ENCODE measurements at regions not wholly inside any gene's neighbourhood (a gene's known extent, or its start where the extent isn't known, plus 50 kb on each side); places are given as distances from the start of the nearest gene placed in this dataset.
"Not testable (repeated sequence)": the region's sequence is repeated elsewhere in the genome, so short reads cannot be mapped to it uniquely, and the experiment has no call there.

DNA sequence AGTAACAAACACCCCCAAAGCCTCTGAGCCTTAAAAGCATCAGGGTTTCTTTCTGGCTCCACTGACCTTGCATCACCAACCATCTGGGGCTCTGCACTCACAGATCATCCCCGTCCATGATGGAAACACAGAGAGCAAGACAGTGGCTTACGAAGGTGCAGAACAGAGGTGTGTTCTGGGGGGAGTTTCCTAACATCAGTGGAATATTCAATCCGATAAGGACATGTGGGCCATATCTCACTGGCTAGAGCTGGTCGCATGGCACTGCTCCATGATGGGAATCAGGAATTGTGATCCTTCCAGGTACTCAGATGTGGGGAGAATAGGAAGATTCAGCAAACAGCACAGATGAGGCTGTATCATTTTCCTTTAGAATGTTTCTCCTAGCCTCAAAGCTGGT is 457.2 kb downstream of the IRS2 start:
- no peaks in the 10 kb centered on the region for H3K9me3 ChIP-seq
- no peak overlapping the region for H3K4me3 ChIP-seq
- no peak overlapping the region for H3K9ac ChIP-seq
- TF ChIP-seq Cebpa-rat (IDR thresholded peaks at IDR 0.05) = no peak
- no peaks in the 10 kb centered on the region for H3K27me3 ChIP-seq
- no peaks in the 10 kb centered on the region for H3K36me3 ChIP-seq
- H3K4me1 ChIP-seq = no peaks in the 10 kb centered on the region
- H4K20me1 ChIP-seq = no peaks in the 10 kb centered on the region
- H3K27ac ChIP-seq = no peak overlapping the region
- no peak overlapping the region for H3K4me2 ChIP-seq

DNA sequence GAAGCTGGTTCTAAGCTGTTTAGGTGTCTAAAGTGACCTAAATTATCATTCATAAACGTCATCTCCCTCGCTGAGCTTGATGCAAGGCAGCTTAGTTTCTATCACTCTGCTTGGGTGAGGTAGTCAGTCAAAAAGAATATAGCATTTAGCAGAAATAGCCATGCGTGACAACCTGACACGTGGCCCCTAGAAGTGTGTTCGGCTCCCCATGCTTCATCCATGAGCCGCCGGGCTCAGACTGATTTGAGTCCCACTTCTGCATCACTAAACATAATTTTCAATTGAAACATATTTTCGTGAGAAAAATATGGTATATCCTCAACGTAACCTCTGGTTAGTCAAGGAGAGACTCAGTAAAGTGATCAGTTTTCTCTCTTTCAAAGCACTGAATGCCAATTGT is 459.8 kb downstream of the IRS2 start:
- H3K27me3 ChIP-seq = no peaks in the 10 kb centered on the region
- no peak overlapping the region for H3K4me3 ChIP-seq
- no peak for TF ChIP-seq Cebpa-rat (IDR thresholded peaks at IDR 0.05)
- no peaks in the 10 kb centered on the region for H3K4me1 ChIP-seq
- H4K20me1 ChIP-seq = no peaks in the 10 kb centered on the region
- H3K4me2 ChIP-seq = no peak overlapping the region
- H3K36me3 ChIP-seq = no peaks in the 10 kb centered on the region
- no peaks in the 10 kb centered on the region for H3K9me3 ChIP-seq
- no peak overlapping the region for H3K9ac ChIP-seq
- no peak overlapping the region for H3K27ac ChIP-seq

DNA sequence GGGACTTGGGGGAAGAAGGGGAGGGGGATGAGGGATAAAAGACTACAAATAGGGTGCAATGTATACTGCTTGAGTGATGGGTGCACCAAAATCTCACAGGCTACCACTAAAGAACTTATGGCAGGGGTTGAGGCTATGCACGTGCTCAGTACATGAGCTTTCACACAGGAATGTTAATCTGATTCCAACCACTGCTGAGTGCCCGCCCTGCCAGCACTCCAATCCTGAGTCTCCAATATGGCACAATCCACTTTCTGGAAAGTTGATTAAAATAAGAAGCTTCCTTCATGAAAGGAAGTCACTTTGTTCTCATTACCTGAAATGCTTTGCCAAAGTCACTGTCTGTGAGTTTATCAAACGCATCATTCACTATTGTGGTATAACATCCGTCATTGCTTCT is 463.0 kb downstream of the IRS2 start:
- no peak overlapping the region for H3K4me2 ChIP-seq
- TF ChIP-seq Cebpa-rat (IDR thresholded peaks at IDR 0.05) = no peak
- no peaks in the 10 kb centered on the region for H3K36me3 ChIP-seq
- H3K27ac ChIP-seq = no peak overlapping the region
- H3K27me3 ChIP-seq = no peaks in the 10 kb centered on the region
- no peaks in the 10 kb centered on the region for H3K4me1 ChIP-seq
- H4K20me1 ChIP-seq = no peaks in the 10 kb centered on the region
- H3K9me3 ChIP-seq = peaks cover 15% of the 10 kb centered on the region
- H3K9ac ChIP-seq = no peak overlapping the region
- no peak overlapping the region for H3K4me3 ChIP-seq

GRCh38 chr13:109318945-109319590 is 467.3 kb downstream of the IRS2 start:
- H3K4me2 ChIP-seq = no peak overlapping the region
- no peak for TF ChIP-seq Cebpa-rat (IDR thresholded peaks at IDR 0.05)
- no peak overlapping the region for H3K4me3 ChIP-seq
- no peaks in the 10 kb centered on the region for H4K20me1 ChIP-seq
- no peak overlapping the region for H3K27ac ChIP-seq
- H3K27me3 ChIP-seq = no peaks in the 10 kb centered on the region
- no peaks in the 10 kb centered on the region for H3K4me1 ChIP-seq
- H3K9ac ChIP-seq = no peak overlapping the region
- H3K36me3 ChIP-seq = no peaks in the 10 kb centered on the region
- H3K9me3 ChIP-seq = peaks cover 19% of the 10 kb centered on the region

GRCh38 chr13:109315481-109315880 is 470.9 kb downstream of the IRS2 start:
- Histone ChIP-seq H3K27me3 (no peaks in the 10 kb centered on the region), H3K36me3 (no peaks in the 10 kb centered on the region), H3K4me3 (no peak overlapping the region), H3K27ac (no peak overlapping the region), H3K9ac (no peak overlapping the region), H3K4me1 (no peaks in the 10 kb centered on the region), H3K9me3 (peaks cover 24% of the 10 kb centered on the region), H3K4me2 (no peak overlapping the region), H4K20me1 (no peaks in the 10 kb centered on the region)
- no peak for TF ChIP-seq Cebpa-rat (IDR thresholded peaks at IDR 0.05)

- Histone ChIP-seq H3K27ac (no peak overlapping the region), H3K9me3 (peaks cover 17% of the 10 kb centered on the region), H3K36me3 (no peaks in the 10 kb centered on the region), H3K4me2 (no peak overlapping the region), H3K4me3 (no peak overlapping the region), H3K4me1 (no peaks in the 10 kb centered on the region), H3K27me3 (no peaks in the 10 kb centered on the region), H4K20me1 (no peaks in the 10 kb centered on the region), H3K9ac (no peak overlapping the region)
- TF ChIP-seq Cebpa-rat (IDR thresholded peaks at IDR 0.05) = no peak
Observed at GRCh38 chr13:109314101-109314500, 472.3 kb downstream of the IRS2 start.

DNA sequence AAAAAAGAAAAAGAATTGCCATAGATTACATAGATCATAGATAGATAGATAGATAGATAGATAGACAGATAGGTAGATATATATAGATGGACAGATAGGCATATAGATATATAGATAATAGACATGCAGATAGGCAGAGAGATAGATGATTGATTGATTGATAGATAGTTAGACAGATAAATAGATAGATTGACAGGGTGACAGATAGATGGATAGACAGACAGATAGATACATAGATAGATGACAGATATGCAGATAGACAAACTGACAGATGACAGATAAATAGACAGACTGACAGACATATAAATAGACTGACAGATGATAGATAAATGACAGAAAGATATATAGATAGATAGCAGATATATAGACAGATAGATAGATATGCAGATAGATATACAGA is 474.0 kb downstream of the IRS2 start:
- no peaks in the 10 kb centered on the region for H4K20me1 ChIP-seq
- no peaks in the 10 kb centered on the region for H3K27me3 ChIP-seq
- H3K4me1 ChIP-seq = no peaks in the 10 kb centered on the region
- no peak overlapping the region for H3K4me3 ChIP-seq
- H3K27ac ChIP-seq = no peak overlapping the region
- H3K36me3 ChIP-seq = no peaks in the 10 kb centered on the region
- H3K9ac ChIP-seq = no peak overlapping the region
- H3K4me2 ChIP-seq = no peak overlapping the region
- TF ChIP-seq Cebpa-rat (IDR thresholded peaks at IDR 0.05) = no peak
- peaks cover 5% of the 10 kb centered on the region for H3K9me3 ChIP-seq

DNA sequence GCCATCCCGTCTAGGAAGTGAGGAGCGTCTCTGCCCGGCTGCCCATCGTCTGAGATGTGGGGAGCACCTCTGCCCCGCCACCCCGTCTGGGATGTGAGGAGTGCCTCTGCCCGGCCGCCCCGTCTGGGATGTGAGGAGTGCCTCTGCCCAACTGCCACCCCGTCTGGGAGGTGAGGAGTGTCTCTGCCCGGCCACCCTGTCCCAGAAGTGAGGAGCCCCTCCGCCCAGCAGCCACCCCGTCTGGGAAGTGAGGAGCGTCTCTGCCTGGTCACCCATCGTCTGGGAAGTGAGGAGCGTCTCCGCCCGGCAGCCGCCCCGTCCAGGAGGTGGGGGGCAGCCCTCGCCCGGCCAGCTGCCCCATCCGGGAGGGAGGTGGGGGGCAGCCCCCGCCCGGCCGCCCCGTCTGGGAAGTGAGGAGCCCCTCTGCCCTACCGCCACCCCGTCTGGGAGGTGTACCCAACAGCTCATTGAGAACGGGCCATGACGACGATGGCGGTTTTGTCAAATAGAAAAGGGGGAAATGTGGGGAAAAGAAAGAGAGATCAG is 474.9 kb downstream of the IRS2 start:
- H3K4me2 ChIP-seq, H3K36me3 ChIP-seq, H4K20me1 ChIP-seq, H3K27me3 ChIP-seq, H3K4me1 ChIP-seq, H3K9ac ChIP-seq, H3K4me3 ChIP-seq, H3K9me3 ChIP-seq, H3K27ac ChIP-seq: not testable (repeated sequence)

DNA sequence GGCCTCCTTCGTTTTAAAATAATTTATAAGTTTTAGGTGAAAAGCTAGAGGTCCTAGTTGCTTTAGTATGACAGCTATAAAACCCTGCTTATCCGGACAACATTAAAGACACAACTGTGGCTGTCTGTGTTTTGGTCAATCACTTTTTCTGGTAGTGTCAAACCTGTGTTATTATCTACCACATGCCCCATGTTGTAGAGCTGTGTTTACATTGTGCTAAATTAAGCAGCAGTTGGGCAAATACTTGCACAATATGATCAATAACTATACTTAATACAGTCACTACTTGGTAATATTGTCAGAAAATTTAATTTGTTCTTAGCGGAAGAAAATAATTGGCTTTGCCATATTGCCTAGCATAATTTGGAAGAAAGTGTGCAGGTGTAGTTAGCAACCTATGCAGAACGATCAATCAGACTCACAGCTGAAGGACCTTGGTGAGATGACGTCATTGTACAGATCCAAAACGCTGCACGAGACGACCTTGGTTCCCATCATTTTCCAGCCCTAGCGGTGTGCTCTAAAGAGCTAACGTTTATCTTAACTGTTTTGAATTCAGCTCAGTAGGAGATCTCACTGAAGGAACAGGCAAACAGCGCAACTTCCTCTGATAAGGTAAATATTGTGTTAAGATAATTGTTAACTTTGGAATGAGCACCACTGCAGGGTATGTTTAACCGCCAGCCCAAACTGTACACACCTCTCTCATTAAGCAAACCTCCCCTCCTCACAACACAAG is 476.6 kb downstream of the IRS2 start:
- no peaks in the 10 kb centered on the region for H4K20me1 ChIP-seq
- peaks cover 5% of the 10 kb centered on the region for H3K9me3 ChIP-seq
- no peak for TF ChIP-seq Cebpa-rat (IDR thresholded peaks at IDR 0.05)
- no peak overlapping the region for H3K4me2 ChIP-seq
- no peak overlapping the region for H3K27ac ChIP-seq
- H3K27me3 ChIP-seq = no peaks in the 10 kb centered on the region
- H3K36me3 ChIP-seq = no peaks in the 10 kb centered on the region
- no peaks in the 10 kb centered on the region for H3K4me1 ChIP-seq
- no peak overlapping the region for H3K9ac ChIP-seq
- no peak overlapping the region for H3K4me3 ChIP-seq

- Histone ChIP-seq H4K20me1 (no peaks in the 10 kb centered on the region), H3K9ac (no peak overlapping the region), H3K36me3 (no peaks in the 10 kb centered on the region), H3K4me2 (no peak overlapping the region), H3K4me1 (no peaks in the 10 kb centered on the region), H3K4me3 (no peak overlapping the region), H3K27ac (no peak overlapping the region), H3K9me3 (peaks cover 5% of the 10 kb centered on the region), H3K27me3 (no peaks in the 10 kb centered on the region)
- no peak for TF ChIP-seq Cebpa-rat (IDR thresholded peaks at IDR 0.05)
Observed at GRCh38 chr13:109307027-109307426, 479.4 kb downstream of the IRS2 start.

All from BLaER1 (cell line).